Panc1 (cell line): ENCODE measurements at regions not wholly inside any gene's neighbourhood (a gene's known extent, or its start where the extent isn't known, plus 50 kb on each side); places are given as distances from the start of the nearest gene placed in this dataset.

Experiments
- ATAC-seq: fragments of 200-7000 bp; cut with Tn5 transposase; 2 replicates; pipeline ENCODE4 v1.9.1; 2020; ENCODE audit warnings: mild to moderate bottlenecking, moderate library complexity
- BruUV-seq: library from RNA; stranded (reverse); fragments of 400-500 nt; replicated peaks from 2 replicates; lab custom pipeline; 2021; lab: Mats Ljungman, UMichigan
- CTCF ChIA-PET: fragments of 300-600 bp; sonication (Branson Sonifier 250); formaldehyde crosslinking; loops from one replicate; lab custom pipeline; 2022; ENCODE audit warnings: antibody characterized with exemption; lab: Charles Lee
- POLR2A ChIA-PET: fragments of 300-600 bp; sonication (Branson Sonifier 250); formaldehyde crosslinking; loops from one replicate; lab custom pipeline; 2022; ENCODE audit warnings: antibody characterized with exemption; lab: Charles Lee
- DNase-seq: peaks from one replicate; pipeline ENCODE4 v3.0.0-alpha.2; 2010; ENCODE audit warnings: low read depth, low spot score
- H3K27ac ChIP-seq: 2 replicates; pipeline ENCODE4 v1.5.1; 2011; ENCODE audit warnings: mild to moderate bottlenecking, low read length, inconsistent platforms
- H3K27me3 ChIP-seq: fragments of 200-500 bp; sonication (Bioruptor generic); 2 replicates; pipeline ENCODE4 v1.6.0; 2014; ENCODE audit warnings: low read length, inconsistent platforms; ENCODE audit not compliant: control insufficient read depth, insufficient read depth
- H3K36me3 ChIP-seq: fragments of 200-500 bp; sonication (Bioruptor generic); 2 replicates; pipeline ENCODE4 v1.5.1; 2014; ENCODE audit warnings: inconsistent platforms, mild to moderate bottlenecking, low read length, moderate library complexity; ENCODE audit not compliant: control insufficient read depth, insufficient read depth
- H3K4me1 ChIP-seq: 2 replicates; pipeline ENCODE4 v1.5.1; 2011; ENCODE audit warnings: inconsistent platforms, mild to moderate bottlenecking, low read length, moderate library complexity; ENCODE audit not compliant: control insufficient read depth, insufficient read depth
- H3K4me3 ChIP-seq, 2 experiments: 2 replicates each; pipeline ENCODE4 v1.5.1; 2011 to 2012; ENCODE audit warnings: low read depth in 2 of 2, low read length in 2 of 2, mild to moderate bottlenecking in 2 of 2, inconsistent platforms in 1 of 2, moderate library complexity in 1 of 2
- H3K9me3 ChIP-seq: fragments of 200-500 bp; sonication (Bioruptor generic); 2 replicates; pipeline ENCODE4 v1.5.1; 2014; ENCODE audit warnings: low read depth, mild to moderate bottlenecking, inconsistent platforms, low read length, moderate library complexity; ENCODE audit not compliant: control insufficient read depth, insufficient read depth
- CTCF ChIP-seq: fragments of 450-650 bp; IDR thresholded peaks from 2 replicates; pipeline ENCODE4 v1.5.1; 2017; ENCODE audit warnings: mild to moderate bottlenecking
- POLR2AphosphoS5 ChIP-seq: IDR thresholded peaks from 2 replicates; pipeline ENCODE4 v1.6.1; 2012; ENCODE audit warnings: mild to moderate bottlenecking, low read depth, low read length, moderate library complexity
- REST ChIP-seq, 2 experiments: IDR thresholded peaks; 2 replicates each; pipeline ENCODE4 v1.6.1; 2011 to 2012; ENCODE audit warnings: low read depth in 2 of 2, control low read depth in 1 of 2, low read length in 1 of 2, mild to moderate bottlenecking in 1 of 2, moderate library complexity in 1 of 2; ENCODE audit not compliant: insufficient read depth in 1 of 2
- SIN3A ChIP-seq: IDR thresholded peaks from 2 replicates; pipeline ENCODE4 v1.6.1; 2012; ENCODE audit warnings: low read depth, mild to moderate bottlenecking, low read length, moderate library complexity, borderline replicate concordance; ENCODE audit not compliant: insufficient read depth
- TCF7L2 ChIP-seq: IDR thresholded peaks from 2 replicates; pipeline ENCODE4 v1.6.1; 2011; ENCODE audit warnings: mild to moderate bottlenecking, low read depth, low read length, inconsistent platforms
- in situ Hi-C: cut with HindIII; loops from 2 replicates; pipeline ENCODE4 v1.10.0; 2016; ENCODE audit warnings: low sequenced_read_pairs, low pct_unique_long_range_greater_than_20kb
- intact Hi-C: fragments of 100-400 bp; cut with micrococcal nuclease; formaldehyde crosslinking; loops from one replicate; pipeline ENCODE4 v1.10.0; 2022; ENCODE audit not compliant: unreplicated experiment

GRCh38 chr4:61085534-61085933 lies 114.6 kb upstream of the ADGRL3 start:
- no TSS peak for BruUV-seq

GRCh38 chr4:61086357-61086756 lies 113.8 kb upstream of the ADGRL3 start:
- CTCF ChIA-PET, result no interaction called here

More at GRCh38 chr4:61085534-61085933, 114.6 kb upstream of the ADGRL3 start:
- Histone ChIP-seq H3K27me3 (no peaks in the 10 kb centered on the region), H3K36me3 (no peaks in the 10 kb centered on the region), H3K4me3 (no peak overlapping the region), H3K4me1 (no peaks in the 10 kb centered on the region), H3K27ac (no peak overlapping the region), H3K9me3 (no peaks in the 10 kb centered on the region)
- TF ChIP-seq TCF7L2, result no peak
- TF ChIP-seq SIN3A, result no peak
- no peak for TF ChIP-seq CTCF
- TF ChIP-seq REST (IDR thresholded peaks at IDR 0.05; ENCODE audit: insufficient read depth in 1 of 2, low read depth in 2 of 2, low read length in 1 of 2), result no peak
- TF ChIP-seq POLR2AphosphoS5, result no peak
- no peak for DNase-seq
- ChIA-PET POLR2A (no interaction called here), CTCF (no interaction called here)
- no peak for ATAC-seq
- in situ Hi-C loops, result no loop called here
- intact Hi-C loops, result no loop called here

GRCh38 chr4:61086979-61087378 lies 113.1 kb upstream of the ADGRL3 start:
- no peaks in the 10 kb centered on the region for H3K4me1 ChIP-seq
- no peak overlapping the region for H3K4me3 ChIP-seq
- DNase-seq (no peak), ATAC-seq (no peak)
- no peak for TF ChIP-seq SIN3A
- TF ChIP-seq TCF7L2, result no peak
- no peaks in the 10 kb centered on the region for H3K36me3 ChIP-seq
- ChIA-PET POLR2A (no interaction called here), CTCF (no interaction called here)
- H3K27ac ChIP-seq, result no peak overlapping the region
- H3K27me3 ChIP-seq, result no peaks in the 10 kb centered on the region
- in situ Hi-C loops (no loop called here), intact Hi-C loops (no loop called here)
- no peaks in the 10 kb centered on the region for H3K9me3 ChIP-seq
- BruUV-seq, result no TSS peak

More at GRCh38 chr4:61086357-61086756, 113.8 kb upstream of the ADGRL3 start:
- DNase-seq (no peak), ATAC-seq (no peak)
- POLR2A ChIA-PET, result no interaction called here
- intact Hi-C loops, result no loop called here
- Histone ChIP-seq H3K9me3 (no peaks in the 10 kb centered on the region), H3K27me3 (no peaks in the 10 kb centered on the region), H3K4me1 (no peaks in the 10 kb centered on the region), H3K27ac (no peak overlapping the region), H3K36me3 (no peaks in the 10 kb centered on the region), H3K4me3 (no peak overlapping the region)
- in situ Hi-C loops, result no loop called here
- no TSS peak for BruUV-seq
- TF ChIP-seq POLR2AphosphoS5, result no peak
